Thymus (tissue), 11 donors: ENCODE measurements at regions not wholly inside any gene's neighbourhood (a gene's known extent, or its start where the extent isn't known, plus 50 kb on each side); places are given as distances from the start of the nearest gene placed in this dataset.

Source experiments
- DNase-seq, 9 donors: peaks; one replicate each; pipeline ENCODE4 v3.0.0-alpha.2; 2013; ENCODE audit warnings: low spot score in 9 of 9, low read depth in 6 of 9, missing footprints in 1 of 9
- H3K27ac ChIP-seq, 2 donors: one replicate each; pipeline ENCODE4 v1.5.1; 2013; ENCODE audit warnings: control low read depth in 1 of 2, low read depth in 1 of 2, low read length in 1 of 2, mild to moderate bottlenecking in 1 of 2, moderate library complexity in 1 of 2
- H3K27me3 ChIP-seq, 2 donors: one replicate each; pipeline ENCODE4 v1.5.1; 2013; ENCODE audit warnings: low read length in 1 of 2; ENCODE audit not compliant: control insufficient read depth in 2 of 2, insufficient read depth in 1 of 2
- H3K36me3 ChIP-seq, 2 donors: one replicate each; pipeline ENCODE4 v1.5.1; 2013; ENCODE audit warnings: low read length in 1 of 2, mild to moderate bottlenecking in 1 of 2, moderate library complexity in 1 of 2; ENCODE audit not compliant: control insufficient read depth in 2 of 2, insufficient read depth in 2 of 2
- H3K4me1 ChIP-seq, 2 donors: one replicate each; pipeline ENCODE4 v1.5.1; 2013; ENCODE audit warnings: low read length in 2 of 2; ENCODE audit not compliant: control insufficient read depth in 2 of 2, insufficient read depth in 2 of 2
- H3K4me3 ChIP-seq, 2 donors: one replicate each; pipeline ENCODE4 v1.5.1; 2013; ENCODE audit warnings: low read length in 2 of 2, control low read depth in 1 of 2, mild to moderate bottlenecking in 1 of 2
- H3K9me3 ChIP-seq, 2 donors: one replicate each; pipeline ENCODE4 v1.5.1; 2013; ENCODE audit warnings: low read length in 1 of 2, mild to moderate bottlenecking in 1 of 2; ENCODE audit not compliant: control insufficient read depth in 2 of 2, insufficient read depth in 1 of 2
- WGBS: extraction: QIAGEN DNeasy Blood & Tissue Kit; methylation state at CpG from one replicate; pipeline ENCODE4 v1.1.7; 2013; 5-methylcytosine and 5-hydroxymethylcytosine counted together
- donor health status: healthy.

DNA sequence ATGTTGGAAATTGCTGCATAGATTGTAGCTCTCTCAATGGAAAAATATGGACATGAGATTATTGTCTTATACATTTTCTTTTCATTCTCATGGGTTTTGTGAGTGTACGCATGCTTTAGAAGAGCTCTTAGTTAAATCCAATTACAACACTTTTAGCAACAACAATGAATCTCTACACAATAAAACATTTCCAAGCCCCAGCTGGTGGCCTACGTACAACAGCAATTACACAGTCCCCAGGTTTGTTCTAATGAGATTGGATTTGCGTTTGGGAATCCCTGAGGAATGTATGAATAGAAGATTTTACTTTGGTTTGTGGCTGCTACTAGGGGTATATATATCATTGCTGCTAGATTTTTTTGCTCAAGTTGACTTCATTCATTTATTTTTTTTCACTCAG, 98.6 kb downstream of the FHDC1 start:
- WGBS: 96% methylated on average over 3 of the region's 3 CpGs
- Histone ChIP-seq H3K4me3 (no peak overlapping the region), H3K36me3 (no peaks in the 10 kb centered on the region), H3K4me1 (no peaks in the 10 kb centered on the region), H3K27ac (no peak overlapping the region), H3K27me3 (no peaks in the 10 kb centered on the region), H3K9me3 (peaks cover 0 to under 1% of the 10 kb centered on the region in 2 donors)
- DNase-seq: no peak

DNA sequence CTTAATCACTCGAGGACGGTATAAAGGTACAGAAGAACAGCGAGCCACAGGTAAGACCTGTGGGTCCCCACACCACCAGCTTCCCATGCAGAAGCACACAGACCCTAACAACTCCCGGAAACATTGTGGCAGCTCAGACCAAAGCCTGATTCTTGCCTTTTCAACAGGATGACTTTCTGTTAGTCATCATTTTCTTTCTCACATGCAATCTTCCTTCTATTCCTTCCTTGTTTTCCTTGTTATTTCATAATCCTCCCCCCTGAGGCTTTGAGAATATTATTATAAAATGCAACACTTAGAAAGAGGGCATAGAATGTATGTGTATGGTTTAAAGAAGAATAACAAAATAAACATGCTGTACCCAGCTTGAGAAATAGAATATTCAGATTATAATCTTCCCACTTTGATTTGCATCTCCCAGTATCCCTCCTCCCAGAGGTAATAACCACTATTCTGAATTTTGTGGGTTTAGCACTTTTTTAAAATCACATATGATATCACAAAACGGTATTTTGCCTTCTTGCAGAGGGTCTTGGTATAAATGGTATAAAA, 100.9 kb downstream of the FHDC1 start:
- Histone ChIP-seq H3K9me3 (no peaks in the 10 kb centered on the region), H3K36me3 (no peaks in the 10 kb centered on the region), H3K4me3 (no peak overlapping the region), H3K4me1 (no peaks in the 10 kb centered on the region), H3K27ac (no peak overlapping the region), H3K27me3 (no peaks in the 10 kb centered on the region)
- no peak for DNase-seq
- 89% methylated on average over 5 of the region's 5 CpGs for WGBS

DNA sequence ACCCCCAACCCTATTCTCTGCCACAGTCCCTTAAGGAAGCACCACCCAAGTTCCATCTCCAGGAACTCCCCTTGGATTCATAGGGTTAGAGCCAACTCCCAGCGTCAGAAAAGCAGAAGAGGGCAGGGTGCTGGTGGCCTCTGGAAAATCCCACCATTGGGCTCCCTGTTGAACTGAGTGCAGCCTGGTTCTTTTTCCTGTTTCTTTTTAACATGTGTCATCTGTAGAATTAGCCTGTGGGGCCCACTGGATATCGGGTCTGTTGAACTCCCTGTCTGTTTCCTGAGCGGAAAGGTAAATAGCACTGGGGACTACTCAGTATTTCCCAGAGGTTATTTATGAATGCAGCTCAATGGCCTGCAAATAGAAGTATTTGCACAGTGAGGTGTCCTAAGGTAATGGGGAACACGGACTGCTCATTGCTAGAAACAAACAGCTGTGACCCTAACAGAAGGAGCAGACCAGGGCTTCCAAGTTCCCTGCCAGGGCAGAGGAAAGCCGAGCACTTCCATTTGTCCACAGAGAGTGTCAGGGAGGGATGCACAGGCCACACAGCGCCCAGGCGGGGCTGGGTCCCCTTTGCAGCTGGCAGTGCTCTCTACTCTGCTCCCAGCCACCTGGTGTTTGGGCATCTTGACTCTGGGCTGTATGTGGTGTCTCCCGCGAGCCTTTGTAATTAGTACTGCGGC, 102.6 kb downstream of the FHDC1 start:
- no peak overlapping the region for H3K27ac ChIP-seq
- DNase-seq: peak in 1 of 9 donors; percentile 16
- H3K9me3 ChIP-seq: no peaks in the 10 kb centered on the region
- no peak overlapping the region for H3K4me3 ChIP-seq
- 63% methylated on average over 10 of the region's 10 CpGs for WGBS
- no peaks in the 10 kb centered on the region for H3K4me1 ChIP-seq
- no peaks in the 10 kb centered on the region for H3K36me3 ChIP-seq
- H3K27me3 ChIP-seq: no peaks in the 10 kb centered on the region

DNA sequence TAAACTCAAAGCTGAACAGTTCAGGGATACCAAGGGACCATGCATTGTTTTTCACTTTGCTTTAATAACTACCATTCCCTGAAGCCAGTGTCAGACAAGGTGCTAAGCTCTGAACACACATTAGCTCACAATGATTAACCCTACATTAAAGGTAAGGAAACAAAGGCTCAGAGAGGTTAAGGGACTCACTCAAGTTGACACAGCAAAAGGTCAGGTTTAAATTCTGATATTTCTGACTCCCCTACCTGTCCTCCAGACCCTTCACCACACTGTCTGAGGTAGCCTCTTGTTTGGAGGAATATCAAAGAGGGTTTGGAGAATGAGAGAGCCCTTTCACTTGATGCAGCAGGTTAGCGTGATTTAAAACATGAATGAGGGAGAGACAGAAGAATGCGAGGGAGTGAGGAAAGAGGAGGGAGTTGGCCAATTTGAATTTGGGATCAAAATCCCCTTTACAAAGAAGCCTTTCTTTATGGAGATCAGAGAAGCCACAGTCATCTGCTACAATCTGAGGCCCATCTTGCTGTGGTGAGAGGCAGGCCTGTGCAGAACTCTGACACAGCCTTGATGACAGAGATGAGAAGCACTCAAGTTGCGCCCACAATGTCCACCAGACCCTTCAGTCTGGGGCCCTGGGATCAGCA, 103.5 kb downstream of the FHDC1 start:
- DNase-seq: no peak
- Histone ChIP-seq H3K9me3 (no peaks in the 10 kb centered on the region), H3K27ac (no peak overlapping the region), H3K4me1 (no peaks in the 10 kb centered on the region), H3K36me3 (no peaks in the 10 kb centered on the region), H3K27me3 (no peaks in the 10 kb centered on the region), H3K4me3 (no peak overlapping the region)
- 93% methylated on average over 3 of the region's 3 CpGs for WGBS

DNA sequence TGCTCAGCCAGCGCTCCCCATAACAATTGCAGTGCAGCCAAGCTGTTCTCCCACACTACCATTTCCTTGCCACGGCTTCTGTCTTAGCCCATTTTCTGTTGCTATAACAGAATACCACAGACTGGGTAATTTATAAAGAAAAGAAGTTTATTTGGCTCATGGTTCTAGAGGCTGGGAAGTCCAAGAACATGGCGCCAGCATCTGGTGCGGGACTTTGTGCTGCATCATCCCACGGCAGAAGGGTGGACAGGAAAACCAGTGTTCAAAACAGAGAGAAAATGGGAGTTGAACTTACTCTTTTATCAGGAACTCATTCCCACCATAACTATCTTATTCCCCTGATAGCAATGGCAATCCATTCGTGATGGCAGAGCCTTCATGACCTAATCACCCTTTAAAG, 104.6 kb downstream of the FHDC1 start:
- DNase-seq: no peak
- no peaks in the 10 kb centered on the region for H3K9me3 ChIP-seq
- H3K27me3 ChIP-seq: no peaks in the 10 kb centered on the region
- no peaks in the 10 kb centered on the region for H3K4me1 ChIP-seq
- H3K36me3 ChIP-seq: no peaks in the 10 kb centered on the region
- no peak overlapping the region for H3K4me3 ChIP-seq
- no peak overlapping the region for H3K27ac ChIP-seq
- 97% methylated on average over 6 of the region's 6 CpGs for WGBS

DNA sequence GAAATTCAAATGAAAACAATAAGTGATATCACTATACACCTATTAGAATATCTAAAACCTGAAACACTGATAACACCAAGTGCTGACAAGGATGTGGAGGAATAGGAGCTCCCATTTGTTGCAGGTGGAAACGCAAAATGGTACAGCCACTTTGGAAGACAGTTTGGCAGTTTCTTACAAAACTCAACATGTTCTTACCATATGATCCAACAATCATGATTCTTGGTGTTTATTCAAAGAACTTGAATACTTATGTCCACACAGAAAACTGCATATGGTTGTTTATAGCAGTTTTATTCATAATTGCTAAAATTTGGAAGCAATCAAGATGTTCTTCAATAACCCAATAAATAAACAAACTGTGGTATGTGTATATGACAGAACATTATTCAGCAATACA, 107.9 kb downstream of the FHDC1 start:
- H3K9me3 ChIP-seq: no peaks in the 10 kb centered on the region
- H3K36me3 ChIP-seq: no peaks in the 10 kb centered on the region
- no peaks in the 10 kb centered on the region for H3K4me1 ChIP-seq
- no peak overlapping the region for H3K27ac ChIP-seq
- 93% methylated on average over 1 of the region's 1 CpG for whole genome bisulfite sequencing
- DNase-seq: no peak
- H3K4me3 ChIP-seq: no peak overlapping the region
- no peaks in the 10 kb centered on the region for H3K27me3 ChIP-seq

DNA sequence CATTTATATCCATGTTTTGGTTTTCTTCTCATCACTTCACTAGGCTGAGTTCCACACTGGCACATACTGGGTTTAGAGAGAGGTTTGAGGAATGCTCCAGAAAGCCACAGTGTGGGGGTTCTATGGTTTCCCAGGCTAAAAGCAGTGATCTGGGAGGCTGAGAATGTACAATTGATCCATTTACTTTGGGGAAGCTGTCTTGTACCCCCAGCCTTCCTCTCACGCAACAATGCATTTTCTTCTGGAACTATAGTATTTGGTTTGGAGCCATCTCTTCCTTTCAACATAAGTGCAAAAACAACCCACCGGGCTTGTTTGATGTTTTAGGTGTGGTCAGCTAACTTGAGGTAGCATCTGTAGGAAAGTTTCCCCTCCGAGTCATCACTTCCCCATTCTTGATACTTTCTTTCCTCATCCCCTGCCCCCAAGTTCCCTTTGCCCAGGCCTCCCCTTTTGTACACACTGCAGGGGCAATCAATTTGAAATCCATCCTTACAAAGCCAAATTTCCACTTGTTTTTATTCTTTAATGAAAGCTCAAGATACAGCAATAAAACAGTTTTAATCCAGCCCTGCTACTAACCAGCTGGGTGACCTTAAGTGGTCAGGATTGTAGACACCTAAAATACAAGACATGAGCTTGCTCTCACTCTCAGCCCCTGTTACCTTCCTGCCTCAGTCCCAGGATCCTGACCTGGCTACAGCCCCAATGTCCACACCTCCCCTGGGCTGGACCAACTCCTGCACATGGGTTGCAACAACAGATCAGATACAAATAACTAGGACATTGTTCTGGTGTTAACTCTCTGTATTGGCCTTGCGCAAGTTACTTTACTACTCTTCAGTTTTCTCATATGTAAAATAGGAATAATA, 109.2 kb downstream of the FHDC1 start:
- H3K4me3 ChIP-seq: no peak overlapping the region
- DNase-seq: peak in 1 of 9 donors; percentile 8
- H3K36me3 ChIP-seq: no peaks in the 10 kb centered on the region
- H3K9me3 ChIP-seq: no peaks in the 10 kb centered on the region
- WGBS: 50% methylated on average over 4 of the region's 4 CpGs
- H3K4me1 ChIP-seq: no peaks in the 10 kb centered on the region
- H3K27ac ChIP-seq: no peak overlapping the region
- H3K27me3 ChIP-seq: no peaks in the 10 kb centered on the region

DNA sequence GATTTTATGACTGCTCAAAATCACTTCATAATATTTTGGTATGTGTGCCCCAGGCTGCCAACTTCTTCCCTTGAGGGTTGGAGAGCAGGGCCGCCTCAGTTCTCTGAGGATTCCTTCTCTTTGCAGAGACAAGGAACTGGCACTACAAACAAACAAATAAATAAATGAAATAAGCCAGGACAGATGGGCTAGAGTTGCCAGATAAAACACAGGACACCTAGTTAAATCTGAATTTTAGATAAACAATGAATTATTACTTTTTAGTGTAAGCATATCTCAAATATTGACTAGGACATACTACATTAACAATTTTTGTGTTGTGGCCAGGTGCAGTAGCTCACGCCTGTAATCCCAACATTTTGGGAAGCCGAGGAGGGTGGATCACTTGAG, 122.5 kb downstream of the FHDC1 start:
- Histone ChIP-seq H3K27ac (no peak overlapping the region), H3K4me3 (no peak overlapping the region), H3K9me3 (no peaks in the 10 kb centered on the region), H3K27me3 (no peaks in the 10 kb centered on the region), H3K36me3 (no peaks in the 10 kb centered on the region), H3K4me1 (peaks cover 0 to 7% of the 10 kb centered on the region in 2 donors)
- no peak for DNase-seq
- WGBS: 99% methylated on average over 3 of the region's 3 CpGs

DNA sequence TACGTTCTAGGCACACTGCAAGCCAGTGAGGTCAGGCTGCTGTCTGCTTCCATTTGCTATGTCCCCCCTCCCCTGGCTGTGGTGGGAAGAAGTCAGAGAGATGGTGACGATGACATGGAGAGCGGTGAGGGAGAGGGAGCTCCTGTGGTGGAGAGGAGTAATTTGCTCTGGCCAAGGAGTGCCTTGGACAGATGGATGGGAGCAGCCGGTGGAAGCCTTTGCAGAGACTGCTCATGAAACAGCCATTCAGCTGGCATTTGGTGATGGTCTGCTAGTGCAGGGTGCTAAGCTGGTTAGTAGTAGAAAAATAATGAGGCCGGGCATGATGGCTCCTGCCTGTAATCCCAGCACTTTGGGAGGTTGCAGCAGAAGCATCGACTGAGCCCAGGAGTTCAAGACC, 124.1 kb downstream of the FHDC1 start:
- WGBS: 94% methylated on average over 6 of the region's 6 CpGs

More for the DNA sequence above, 124.1 kb downstream of the FHDC1 start:
- Histone ChIP-seq H3K36me3 (no peaks in the 10 kb centered on the region), H3K27ac (no peak overlapping the region), H3K9me3 (no peaks in the 10 kb centered on the region), H3K27me3 (no peaks in the 10 kb centered on the region), H3K4me3 (no peak overlapping the region), H3K4me1 (peaks cover 0 to 7% of the 10 kb centered on the region in 2 donors)
- no peak for DNase-seq
